ACC112 (cell line): ENCODE measurements at regions not wholly inside any gene's neighbourhood (a gene's known extent, or its start where the extent isn't known, plus 50 kb on each side); places are given as distances from the start of the nearest gene placed in this dataset.
"Not testable (repeated sequence)": the region's sequence is repeated elsewhere in the genome, so short reads cannot be mapped to it uniquely, and the experiment has no call there.

Experiments used
- H2AFZ ChIP-seq: fragments of 200-600 bp; sonication (generic); one replicate; pipeline ENCODE4 v1.6.0; 2017; ENCODE audit warnings: antibody characterized with exemption, low read length; ENCODE audit not compliant: unreplicated experiment
- H3K27ac ChIP-seq: fragments of 200-600 bp; sonication (generic); 2 replicates; pipeline ENCODE4 v1.5.1; 2014; ENCODE audit warnings: low read depth, mild to moderate bottlenecking, antibody characterized with exemption, low read length, moderate library complexity
- H3K27me3 ChIP-seq: fragments of 200-600 bp; sonication (generic); 2 replicates; pipeline ENCODE4 v1.6.1; 2014; ENCODE audit warnings: mild to moderate bottlenecking, antibody characterized with exemption, low read length, moderate library complexity, mixed read lengths; ENCODE audit not compliant: insufficient read depth
- H3K36me3 ChIP-seq: fragments of 200-600 bp; sonication (generic); 2 replicates; pipeline ENCODE4 v1.6.1; 2016; ENCODE audit warnings: mild to moderate bottlenecking, antibody characterized with exemption, low read length, moderate library complexity, mixed read lengths; ENCODE audit not compliant: insufficient read depth
- H3K4me1 ChIP-seq: fragments of 200-600 bp; sonication (generic); one replicate; pipeline ENCODE4 v1.6.1; 2016; ENCODE audit warnings: low read length, mixed read lengths; ENCODE audit not compliant: insufficient read depth, unreplicated experiment, control insufficient read depth
- H3K4me3 ChIP-seq: fragments of 200-600 bp; sonication (generic); 2 replicates; pipeline ENCODE4 v1.5.1; 2014; ENCODE audit warnings: mild to moderate bottlenecking, low read depth, low read length
- H3K79me2 ChIP-seq: fragments of 200-600 bp; sonication (generic); one replicate; pipeline ENCODE4 v1.6.0; 2016; ENCODE audit warnings: low read length; ENCODE audit not compliant: control insufficient read depth, unreplicated experiment, insufficient read depth

- Histone ChIP-seq H3K36me3 (no peaks in the 10 kb centered on the region), H3K4me3 (no peak overlapping the region), H3K4me1 (no peaks in the 10 kb centered on the region), H3K27me3 (peaks cover 69% of the 10 kb centered on the region), H2AFZ (no peak overlapping the region), H3K27ac (no peak overlapping the region), H3K79me2 (no peaks in the 10 kb centered on the region)
Observed at GRCh38 chr6:166860392-166860791, 96.0 kb downstream of the RNASET2 start.

- H2AFZ ChIP-seq: no peak overlapping the region
- H3K27me3 ChIP-seq: peaks cover 19% of the 10 kb centered on the region
- no peaks in the 10 kb centered on the region for H3K36me3 ChIP-seq
- no peaks in the 10 kb centered on the region for H3K79me2 ChIP-seq
- no peak overlapping the region for H3K4me3 ChIP-seq
- no peak overlapping the region for H3K27ac ChIP-seq
- H3K4me1 ChIP-seq: no peaks in the 10 kb centered on the region
Observed at GRCh38 chr6:166855416-166855815, 100.9 kb downstream of the RNASET2 start.

- no peak overlapping the region for H3K27ac ChIP-seq
- H2AFZ ChIP-seq: no peak overlapping the region
- H3K36me3 ChIP-seq: no peaks in the 10 kb centered on the region
- no peaks in the 10 kb centered on the region for H3K4me1 ChIP-seq
- H3K27me3 ChIP-seq: 0 out of 2 replicates have a peak, but pooled peaks cover 4% of the 10 kb centered on the region
- H3K4me3 ChIP-seq: no peak overlapping the region
- H3K79me2 ChIP-seq: no peaks in the 10 kb centered on the region
Observed at GRCh38 chr6:166853371-166854325, 102.7 kb downstream of the RNASET2 start.

GRCh38 chr6:166852451-166852975 is 103.8 kb downstream of the RNASET2 start:
- H3K36me3 ChIP-seq: no peaks in the 10 kb centered on the region
- H3K27ac ChIP-seq: no peak overlapping the region
- 0 out of 2 replicates have a peak, but pooled peaks cover 4% of the 10 kb centered on the region for H3K27me3 ChIP-seq
- no peak overlapping the region for H2AFZ ChIP-seq
- no peaks in the 10 kb centered on the region for H3K79me2 ChIP-seq
- no peak overlapping the region for H3K4me3 ChIP-seq
- H3K4me1 ChIP-seq: no peaks in the 10 kb centered on the region

GRCh38 chr6:166851911-166852310 is 104.4 kb downstream of the RNASET2 start:
- Histone ChIP-seq H3K27ac (no peak overlapping the region), H3K4me3 (no peak overlapping the region)

DNA sequence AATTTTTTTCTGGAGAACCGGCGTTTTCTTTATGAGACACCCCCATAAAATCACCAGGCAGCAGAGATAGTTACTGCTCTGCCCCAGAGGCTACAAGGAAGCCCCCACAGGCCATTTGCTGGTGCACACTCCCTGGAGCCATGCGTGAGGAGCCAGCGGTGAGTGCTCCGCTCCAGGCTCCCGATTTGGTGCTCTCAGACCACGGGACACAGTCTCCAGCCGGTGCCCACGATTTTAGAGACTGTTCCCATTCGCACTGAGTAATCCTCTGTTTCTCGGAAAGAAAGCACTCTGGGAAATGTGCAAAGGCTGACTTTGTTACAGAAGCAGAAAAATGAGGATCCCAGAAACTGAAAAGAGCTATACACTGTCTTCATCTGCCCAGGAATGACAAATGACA is 104.9 kb downstream of the RNASET2 start:
- H2AFZ ChIP-seq: no peak overlapping the region
- 0 out of 2 replicates have a peak, but pooled peaks cover 4% of the 10 kb centered on the region for H3K27me3 ChIP-seq
- no peaks in the 10 kb centered on the region for H3K4me1 ChIP-seq
- H3K27ac ChIP-seq: no peak overlapping the region
- no peaks in the 10 kb centered on the region for H3K36me3 ChIP-seq
- H3K4me3 ChIP-seq: no peak overlapping the region
- H3K79me2 ChIP-seq: no peaks in the 10 kb centered on the region

More at GRCh38 chr6:166851911-166852310, 104.4 kb downstream of the RNASET2 start:
- H3K4me1 ChIP-seq: no peaks in the 10 kb centered on the region
- no peaks in the 10 kb centered on the region for H3K79me2 ChIP-seq
- no peaks in the 10 kb centered on the region for H3K36me3 ChIP-seq
- H3K27me3 ChIP-seq: 0 out of 2 replicates have a peak, but pooled peaks cover 4% of the 10 kb centered on the region
- H2AFZ ChIP-seq: no peak overlapping the region

GRCh38 chr6:166850677-166851076 is 105.7 kb downstream of the RNASET2 start:
- Histone ChIP-seq H3K4me1 (no peaks in the 10 kb centered on the region), H3K79me2 (no peaks in the 10 kb centered on the region), H2AFZ (no peak overlapping the region), H3K36me3 (no peaks in the 10 kb centered on the region), H3K27ac (no peak overlapping the region), H3K4me3 (no peak overlapping the region), H3K27me3 (0 out of 2 replicates have a peak, but pooled peaks cover under 1% of the 10 kb centered on the region)

GRCh38 chr6:166849749-166850183 is 106.6 kb downstream of the RNASET2 start:
- Histone ChIP-seq H3K36me3 (no peaks in the 10 kb centered on the region), H3K4me3 (no peak overlapping the region), H3K27me3 (no peaks in the 10 kb centered on the region), H3K27ac (no peak overlapping the region), H3K79me2 (no peaks in the 10 kb centered on the region), H2AFZ (no peak overlapping the region), H3K4me1 (no peaks in the 10 kb centered on the region)

DNA sequence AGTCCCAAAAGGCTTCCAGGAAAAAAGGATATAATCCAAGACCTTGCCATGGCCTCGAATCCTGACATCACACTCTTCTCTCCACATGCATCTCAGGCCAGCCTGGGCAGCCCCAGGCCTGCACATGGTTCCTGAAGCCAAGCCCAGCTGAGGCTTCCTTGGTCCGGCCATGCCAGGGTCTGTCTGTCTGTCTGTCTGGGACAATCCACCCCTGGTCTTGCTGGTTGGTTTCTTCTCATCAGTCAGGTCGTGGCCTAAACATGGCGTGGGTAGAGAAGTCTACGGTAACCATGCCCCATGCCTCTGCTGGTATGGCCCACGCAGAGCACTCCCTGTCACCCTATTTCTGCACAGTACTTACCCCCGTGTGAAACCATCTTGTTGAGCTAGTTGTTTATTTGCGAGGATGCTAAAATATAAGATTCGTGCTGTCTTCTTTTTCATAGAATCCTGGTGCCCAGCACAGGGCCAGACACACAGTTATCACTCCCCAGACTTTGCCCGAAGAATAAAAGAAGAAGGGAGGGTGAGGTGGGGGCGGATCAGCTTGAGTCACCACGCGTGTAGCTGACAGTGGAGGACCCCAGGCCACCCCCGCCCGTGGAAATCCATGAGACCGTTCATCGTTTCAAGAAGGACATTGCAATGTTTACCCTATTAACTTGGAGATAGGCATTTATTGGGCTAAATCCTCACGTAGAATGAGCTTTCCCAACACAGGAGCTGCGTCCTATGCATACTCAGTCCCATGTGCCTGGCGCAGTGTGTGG is 107.2 kb downstream of the RNASET2 start:
- Histone ChIP-seq H3K4me3 (no peak overlapping the region), H3K27ac (no peak overlapping the region), H3K4me1 (no peaks in the 10 kb centered on the region), H3K79me2 (no peaks in the 10 kb centered on the region), H3K27me3 (no peaks in the 10 kb centered on the region), H2AFZ (no peak overlapping the region), H3K36me3 (no peaks in the 10 kb centered on the region)

DNA sequence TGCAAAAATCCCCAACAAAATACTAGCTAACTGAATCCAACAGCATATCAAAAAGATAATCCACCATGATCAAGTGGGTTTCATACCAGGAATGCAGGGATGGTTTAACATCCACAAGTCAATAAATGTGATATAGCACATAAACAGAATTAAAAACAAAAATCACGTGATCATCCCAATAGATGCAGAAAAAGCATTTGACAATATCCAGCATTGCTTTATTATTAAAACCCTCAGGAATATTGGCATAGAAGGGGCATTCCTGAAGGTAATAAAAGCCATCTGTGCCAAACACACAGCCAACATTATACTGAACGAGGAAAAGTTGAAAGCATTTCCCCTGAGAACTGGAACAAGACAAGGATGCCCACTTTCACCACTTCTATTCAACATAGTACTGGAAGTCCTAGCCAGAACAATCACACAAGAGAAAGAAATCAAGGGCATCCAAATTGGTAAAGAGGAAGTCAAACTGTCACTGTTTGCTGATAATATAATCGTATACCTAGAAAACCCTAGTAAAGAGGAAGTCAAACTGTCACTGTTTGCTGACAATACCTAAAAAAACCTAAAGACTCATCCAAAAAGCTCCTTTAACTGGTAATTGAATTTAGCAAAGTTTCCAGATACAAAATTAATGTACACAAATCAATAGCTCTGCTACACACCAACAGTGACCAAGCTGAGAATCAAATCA is 109.8 kb downstream of the RNASET2 start:
- not testable (repeated sequence) for H2AFZ ChIP-seq, H3K4me3 ChIP-seq, H3K27ac ChIP-seq, H3K36me3 ChIP-seq, H3K4me1 ChIP-seq, H3K79me2 ChIP-seq, H3K27me3 ChIP-seq
